A549 (cell line): ENCODE measurements at regions not wholly inside any gene's neighbourhood (a gene's known extent, or its start where the extent isn't known, plus 50 kb on each side); places are given as distances from the start of the nearest gene placed in this dataset.

Source experiments
- ATAC-seq, 2 experiments: fragments of 200-7000 bp in 1 of 2; fragments of >200 bp in 1 of 2; cut with Nextera tagmentation in 1 of 2; cut with Tn5 transposase in 1 of 2; 3 replicates each; pipeline versions ENCODE4 v1.8.0 to v1.9.1; 2018 to 2020; ENCODE audit warnings: mild to moderate bottlenecking in 1 of 2, moderate library complexity in 1 of 2
- CTCF ChIA-PET: fragments of 300-600 bp; sonication (Branson Sonifier 250); formaldehyde crosslinking; extraction: SDS; loops from one replicate; lab custom pipeline; 2021; ENCODE audit warnings: antibody characterized with exemption, inconsistent platforms; lab: Yijun Ruan, JAX
- POLR2A ChIA-PET: fragments of 350-600 bp; formaldehyde crosslinking; extraction: SDS; loops from one replicate; lab custom pipeline; 2021; ENCODE audit warnings: antibody characterized with exemption, inconsistent platforms; lab: Yijun Ruan, JAX
- DNase-seq, 2 experiments: peaks; one replicate each; pipeline versions ENCODE4 v3.0.0 to v3.0.0-alpha.2; 2011 to 2016; ENCODE audit warnings: low read depth in 1 of 2, low spot score in 1 of 2
- FAIRE-seq: peaks from 2 replicates; lab custom pipeline; 2011; peaks lifted over from hg19 to GRCh38; lab: Jason Lieb, UNC
- H3K27ac ChIP-seq, 2 experiments: fragments of >200 bp; sonication (Bioruptor Twin); formaldehyde crosslinking; 3 replicates each; pipeline ENCODE4 v1.5.1; 2016 to 2017
- H3K4me1 ChIP-seq: fragments of >200 bp; sonication (Bioruptor Twin); formaldehyde crosslinking; 3 replicates; pipeline ENCODE4 v1.6.1; 2016
- H3K4me2 ChIP-seq: fragments of >200 bp; sonication (Bioruptor Twin); formaldehyde crosslinking; 3 replicates; pipeline ENCODE4 v1.6.1; 2016
- H3K4me3 ChIP-seq: fragments of >200 bp; sonication (Bioruptor Twin); formaldehyde crosslinking; 3 replicates; pipeline ENCODE4 v1.5.1; 2016
- H3K9me3 ChIP-seq: fragments of >200 bp; sonication (Bioruptor Twin); formaldehyde crosslinking; 3 replicates; pipeline ENCODE4 v1.6.1; 2016
- BCL3 ChIP-seq: fragments of >200 bp; sonication (Bioruptor Twin); formaldehyde crosslinking; IDR thresholded peaks from 3 replicates; pipeline ENCODE4 v1.6.1; 2016
- CEBPB ChIP-seq, 2 experiments: fragments of >200 bp in 1 of 2; sonication (Bioruptor Twin) in 1 of 2; formaldehyde crosslinking in 1 of 2; IDR thresholded peaks; 2 replicates each; pipeline ENCODE4 v1.6.1; 2012 to 2016
- CHD2 ChIP-seq: fragments of 150-350 bp; IDR thresholded peaks from 2 replicates; pipeline ENCODE4 v1.6.1; 2014; ENCODE audit warnings: low read length; ENCODE audit not compliant: partially characterized antibody
- CTCF ChIP-seq: fragments of >200 bp; sonication (Bioruptor Twin); formaldehyde crosslinking; IDR thresholded peaks from 3 replicates; pipeline ENCODE4 v1.5.1; 2016
- E2F6 ChIP-seq: IDR thresholded peaks from 2 replicates; pipeline ENCODE4 v1.6.1; 2012; ENCODE audit warnings: low read depth, borderline replicate concordance
- EHMT2 ChIP-seq: fragments of 200-600 bp; sonication (generic); IDR thresholded peaks from 2 replicates; pipeline ENCODE4 v1.6.1; 2016; ENCODE audit warnings: antibody characterized with exemption, low read depth, mild to moderate bottlenecking, moderate library complexity
- EP300 ChIP-seq, 2 experiments: fragments of >200 bp; sonication (Bioruptor Twin); formaldehyde crosslinking; IDR thresholded peaks; 2 replicates in 1 of 2; 3 replicates in 1 of 2; pipeline ENCODE4 v1.6.1; 2016 to 2017
- HOXB13 ChIP-seq: fragments of 250-450 bp; sonication (Bioruptor Pico); IDR thresholded peaks from 2 replicates; pipeline ENCODE4 v1.5.0; 2020; ENCODE audit warnings: low read depth, mild to moderate bottlenecking, moderate library complexity
- HOXB5 ChIP-seq: fragments of 250-450 bp; sonication (Bioruptor Pico); IDR thresholded peaks from 2 replicates; pipeline ENCODE4 v1.5.0; 2020; ENCODE audit warnings: mild to moderate bottlenecking, moderate library complexity
- KDM5A ChIP-seq: fragments of 200-600 bp; sonication (generic); IDR thresholded peaks from 2 replicates; pipeline ENCODE4 v1.6.1; 2016; ENCODE audit warnings: antibody characterized with exemption, mild to moderate bottlenecking
- MAFK ChIP-seq: fragments of 450-650 bp; IDR thresholded peaks from 2 replicates; pipeline ENCODE4 v1.6.1; 2014; ENCODE audit not compliant: partially characterized antibody
- MYC ChIP-seq: IDR thresholded peaks from 2 replicates; pipeline ENCODE4 v1.6.1; 2012; ENCODE audit warnings: mild to moderate bottlenecking, inconsistent platforms, low read length, improper control_type of control experiment, borderline replicate concordance
- NR3C1 ChIP-seq: fragments of >200 bp; sonication (Bioruptor Twin); formaldehyde crosslinking; IDR thresholded peaks from 3 replicates; pipeline ENCODE4 v1.6.1; 2017
- RARB ChIP-seq: fragments of 250-450 bp; sonication (Bioruptor Pico); IDR thresholded peaks from 2 replicates; pipeline ENCODE4 v1.8.0; 2021; ENCODE audit warnings: mild to moderate bottlenecking, moderate library complexity
- RFX5 ChIP-seq: fragments of 450-650 bp; IDR thresholded peaks from 2 replicates; pipeline ENCODE4 v1.7.1; 2014; ENCODE audit warnings: antibody characterized with exemption, mild to moderate bottlenecking, moderate library complexity
- RNF2 ChIP-seq: fragments of 200-600 bp; sonication (generic); IDR thresholded peaks from 2 replicates; pipeline ENCODE4 v1.6.1; 2016; ENCODE audit warnings: low read depth, mild to moderate bottlenecking, antibody characterized with exemption, moderate library complexity, borderline replicate concordance
- SMC3 ChIP-seq: fragments of >200 bp; sonication (Bioruptor Twin); formaldehyde crosslinking; IDR thresholded peaks from 3 replicates; pipeline ENCODE4 v1.6.1; 2018; ENCODE audit warnings: inconsistent platforms
- SREBF2 ChIP-seq: fragments of 450-650 bp; IDR thresholded peaks from 2 replicates; pipeline ENCODE4 v1.6.1; 2014; ENCODE audit warnings: mild to moderate bottlenecking, moderate library complexity
- ZC3H11A ChIP-seq: fragments of 450-650 bp; IDR thresholded peaks from 2 replicates; pipeline ENCODE4 v1.6.1; 2014; ENCODE audit warnings: antibody characterized with exemption, mild to moderate bottlenecking
- ZNF302 ChIP-seq: fragments of 250-450 bp; sonication (Bioruptor Pico); IDR thresholded peaks from 2 replicates; pipeline ENCODE4 v1.9.0; 2021; ENCODE audit warnings: inconsistent platforms, mild to moderate bottlenecking, moderate library complexity
- WGBS: methylation state at CpG from one replicate; pipeline ENCODE4 v1.1.6; 2017; ENCODE audit errors: missing lambda C conversion rate; 5-methylcytosine and 5-hydroxymethylcytosine counted together

- ChIA-PET CTCF (no interaction called here), POLR2A (no interaction called here)
- DNase-seq (no peak), FAIRE-seq (no peak), ATAC-seq (no peak)
- H3K9me3 ChIP-seq: no peaks in the 10 kb centered on the region
- no peaks in the 10 kb centered on the region for H3K4me1 ChIP-seq
- H3K4me3 ChIP-seq: no peak overlapping the region
- H3K27ac ChIP-seq: no peak overlapping the region
- no peak overlapping the region for H3K4me2 ChIP-seq
- no peak for TF ChIP-seq CHD2
- TF ChIP-seq MAFK: no peak
- TF ChIP-seq EP300 (IDR thresholded peaks at IDR 0.05): no peak
- TF ChIP-seq SREBF2: no peak
- no peak for TF ChIP-seq BCL3
- TF ChIP-seq E2F6: no peak
- no peak for TF ChIP-seq HOXB5
- no peak for TF ChIP-seq RNF2
- TF ChIP-seq RFX5: no peak
- TF ChIP-seq HOXB13 (CRISPR knock-in tag): no peak
- no peak for TF ChIP-seq EHMT2
- TF ChIP-seq CEBPB (IDR thresholded peaks at IDR 0.05): no peak
- no peak for TF ChIP-seq SMC3
Measured at GRCh38 chr2:187084524-187084923, 235.6 kb upstream of the ZSWIM2 start.

- CTCF ChIA-PET: no interaction called here
Measured at GRCh38 chr2:187081461-187081860, 232.5 kb upstream of the ZSWIM2 start.

GRCh38 chr2:187079901-187080300 is 230.9 kb upstream of the ZSWIM2 start:
- H3K4me2 ChIP-seq: no peak overlapping the region
- H3K4me1 ChIP-seq: no peaks in the 10 kb centered on the region
- ATAC-seq (no peak), DNase-seq (no peak), FAIRE-seq (no peak)
- POLR2A ChIA-PET: no interaction called here
- CTCF ChIA-PET: no interaction called here
- no peak for TF ChIP-seq HOXB13 (CRISPR knock-in tag)
- TF ChIP-seq MYC: no peak
- no peak overlapping the region for H3K4me3 ChIP-seq
- 52% methylated on average over 5 of the region's 5 CpGs for WGBS
- no peak overlapping the region for H3K27ac ChIP-seq
- H3K9me3 ChIP-seq: no peaks in the 10 kb centered on the region

More at GRCh38 chr2:187081461-187081860, 232.5 kb upstream of the ZSWIM2 start:
- TF ChIP-seq ZC3H11A (no peak), HOXB5 (no peak), CTCF (no peak), SREBF2 (no peak), RARB (CRISPR knock-in tag) (no peak), KDM5A (no peak), ZNF302 (CRISPR knock-in tag) (no peak), NR3C1 (no peak)
- TF ChIP-seq, all 56 proteins: peak for 0
- 43% methylated on average over 1 of the region's 1 CpG for WGBS
- FAIRE-seq (no peak), DNase-seq (no peak), ATAC-seq (no peak)
- Histone ChIP-seq H3K9me3 (no peaks in the 10 kb centered on the region), H3K27ac (no peak overlapping the region), H3K4me1 (no peaks in the 10 kb centered on the region), H3K4me3 (no peak overlapping the region), H3K4me2 (no peak overlapping the region)
- POLR2A ChIA-PET: no interaction called here
